T-cell (primary cell): ENCODE measurements at regions not wholly inside any gene's neighbourhood (a gene's known extent, or its start where the extent isn't known, plus 50 kb on each side); places are given as distances from the start of the nearest gene placed in this dataset.

Experiments
- ATAC-seq, 4 experiments: fragments of 200-7000 bp in 3 of 4; fragments of 150-1000 bp in 1 of 4; cut with Tn5 transposase; replicated peaks in 1 of 4; 1 replicate in 3 of 4; 2 replicates in 1 of 4; pipeline ENCODE4 v1.10.0; 2021; ENCODE audit warnings: moderate library complexity in 3 of 4, mild to moderate bottlenecking in 2 of 4, moderate number of reproducible peaks in 1 of 4
- CTCF ChIA-PET, 2 donors: fragments of 300-600 bp; sonication (Branson Sonifier 250); formaldehyde crosslinking; loops; one replicate each; lab custom pipeline; 2022; ENCODE audit warnings: antibody characterized with exemption in 2 of 2; lab: Charles Lee
- POLR2A ChIA-PET, 2 donors: fragments of 300-600 bp; sonication (Branson Sonifier 250); formaldehyde crosslinking; loops; one replicate each; lab custom pipeline; 2022; ENCODE audit warnings: antibody characterized with exemption in 2 of 2; lab: Charles Lee
- DNase-seq, 35 experiments: peaks; one replicate each; pipeline versions ENCODE4 v3.0.0 to v3.0.0-alpha.2; 2013 to 2023
- H3K27ac ChIP-seq: one replicate; pipeline ENCODE4 v1.5.1; 2013; ENCODE audit warnings: low read length
- H3K27me3 ChIP-seq, 2 experiments: replicated peaks in 1 of 2; 1 replicate in 1 of 2; 2 replicates in 1 of 2; pipeline versions ENCODE4 v1.6.1 to v1.7.0; 2013; ENCODE audit warnings: low read length in 1 of 2, mixed read lengths in 1 of 2; ENCODE audit not compliant: control insufficient read depth in 2 of 2, insufficient read depth in 2 of 2; ENCODE audit errors: extremely low read depth in 1 of 2
- H3K36me3 ChIP-seq, 2 donors: 1 replicate in 1 of 2; 2 replicates in 1 of 2; pipeline versions ENCODE4 v1.6.1 to v1.7.0; 2013; ENCODE audit warnings: low read length in 1 of 2; ENCODE audit not compliant: control insufficient read depth in 2 of 2, insufficient read depth in 1 of 2; ENCODE audit errors: extremely low read depth in 1 of 2
- H3K4me1 ChIP-seq, 2 experiments: 1 replicate in 1 of 2; 2 replicates in 1 of 2; pipeline versions ENCODE4 v1.6.1 to v1.7.0; 2013; ENCODE audit warnings: low read length in 2 of 2, mixed read lengths in 1 of 2; ENCODE audit not compliant: insufficient read depth in 2 of 2, control insufficient read depth in 1 of 2; ENCODE audit errors: extremely low read depth in 1 of 2
- H3K4me3 ChIP-seq, 2 donors: 1 replicate in 1 of 2; 2 replicates in 1 of 2; pipeline versions ENCODE4 v1.5.1 to v1.7.0; 2013; ENCODE audit warnings: mild to moderate bottlenecking in 2 of 2, low read length in 1 of 2, moderate library complexity in 1 of 2; ENCODE audit not compliant: control insufficient read depth in 1 of 2; ENCODE audit errors: extremely low read depth in 1 of 2
- H3K9me3 ChIP-seq: 2 replicates; pipeline ENCODE4 v1.7.0; 2013
- H3K27ac Mint-ChIP-seq, 2 donors: one replicate each; pipeline ENCODE4 v1.8.0; 2020 to 2021; ENCODE audit warnings: mild to moderate bottlenecking in 2 of 2, mixed read lengths in 2 of 2
- H3K27me3 Mint-ChIP-seq, 2 donors: one replicate each; pipeline ENCODE4 v1.8.0; 2021 to 2022; ENCODE audit warnings: mixed read lengths in 2 of 2
- H3K36me3 Mint-ChIP-seq: one replicate; pipeline ENCODE4 v1.8.0; 2021; ENCODE audit warnings: mixed read lengths
- H3K4me1 Mint-ChIP-seq, 3 donors: one replicate each; pipeline ENCODE4 v1.8.0; 2020 to 2022; ENCODE audit warnings: mixed read lengths in 3 of 3, mild to moderate bottlenecking in 1 of 3
- H3K4me3 Mint-ChIP-seq, 3 donors: one replicate each; pipeline ENCODE4 v1.8.0; 2020 to 2022; ENCODE audit warnings: mild to moderate bottlenecking in 3 of 3, mixed read lengths in 3 of 3, moderate library complexity in 3 of 3
- H3K9me3 Mint-ChIP-seq, 3 donors: one replicate each; pipeline ENCODE4 v1.8.0; 2020 to 2022; ENCODE audit warnings: mixed read lengths in 3 of 3
- WGBS: methylation state at CpG from one replicate; pipeline ENCODE4 v1.1.5; 2013; ENCODE audit warnings: missing lambda C conversion rate; ENCODE audit not compliant: insufficient coverage; 5-methylcytosine and 5-hydroxymethylcytosine counted together

DNA sequence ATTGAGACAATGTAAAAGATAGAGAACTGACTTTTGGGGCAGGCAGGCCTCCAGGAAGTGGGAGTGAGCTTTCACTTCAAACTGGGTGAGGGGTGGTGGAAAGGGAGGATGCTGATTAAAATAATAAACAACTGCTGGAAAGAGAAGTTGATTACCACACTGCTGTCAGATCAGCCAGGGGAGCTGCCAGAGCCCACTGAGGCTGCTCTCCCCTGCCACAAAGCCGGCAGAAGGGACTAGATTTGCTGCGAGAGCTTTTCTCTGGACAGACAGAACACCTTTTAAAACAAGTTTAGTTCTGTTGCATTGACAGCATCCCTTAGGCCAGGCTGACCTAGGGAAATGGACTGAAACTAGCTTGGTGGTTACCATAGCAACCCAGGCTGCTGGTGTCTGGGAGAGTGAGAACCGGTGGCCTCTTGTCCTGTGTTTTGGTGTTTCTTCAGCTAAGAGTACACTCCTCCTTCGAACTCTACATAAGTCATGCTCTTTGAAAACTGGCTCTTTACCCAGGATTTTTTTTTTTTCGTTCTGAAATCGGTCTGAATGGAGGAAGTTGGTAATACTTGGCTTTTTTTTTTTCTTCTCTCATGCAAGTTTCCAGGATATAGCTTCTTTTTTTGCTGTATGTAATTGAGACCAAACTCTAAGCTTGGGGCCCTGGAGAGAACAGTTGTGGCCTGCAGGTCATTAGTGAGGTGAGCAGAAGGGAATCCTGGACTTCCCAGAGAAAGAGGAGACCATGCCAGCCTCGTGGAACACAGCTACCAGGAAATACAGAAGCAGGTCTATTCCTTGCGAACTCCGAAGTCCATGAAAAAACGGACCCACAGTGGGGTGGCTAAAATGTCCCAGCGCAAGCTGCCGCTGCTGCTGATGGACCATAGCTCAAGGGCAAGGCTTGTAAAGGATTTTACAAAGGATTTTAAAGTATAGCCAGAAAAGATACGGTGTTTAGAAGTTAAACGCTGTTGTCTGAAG, 374.4 kb downstream of the UTRN start:
- H3K27me3 Mint-ChIP-seq: no peaks in the 10 kb centered on the region
- peak overlapping the region; percentile 63 for H3K27ac ChIP-seq
- peak overlapping the region; percentile 31 to 63 (median 37) for H3K4me3 Mint-ChIP-seq
- peak in 3 of 4 experiments; percentile 43 to 64 (median 59) for ATAC-seq
- ChIA-PET CTCF (interaction anchor here in 1 of 2 donors (0.7 kb wide), 1 partner anchor 178 kb away, joined by 3 read pairs; no protein-coding TSS in a partner anchor), POLR2A (interaction anchor here in 1 of 2 donors (0.5 kb wide), 1 partner anchor 69 kb away, joined by 3 read pairs; no protein-coding TSS in a partner anchor)
- H3K4me1 Mint-ChIP-seq: peaks cover 75 to 82% (median 78%) of the 10 kb centered on the region in 3 donors
- WGBS: 89% methylated on average over 9 of the region's 14 CpGs
- no peaks in the 10 kb centered on the region for H3K36me3 ChIP-seq
- peaks cover 19 to 21% of the 10 kb centered on the region in 2 experiments for H3K4me1 ChIP-seq
- H3K27me3 ChIP-seq: no peaks in the 10 kb centered on the region
- H3K9me3 Mint-ChIP-seq: no peaks in the 10 kb centered on the region
- H3K36me3 Mint-ChIP-seq: peaks cover 18% of the 10 kb centered on the region
- peak in 8 of 35 experiments; percentile 3 to 22 (median 8) for DNase-seq
- no peak overlapping the region for H3K4me3 ChIP-seq
- peak overlapping the region; percentile 87 to 93 for H3K27ac Mint-ChIP-seq
- H3K9me3 ChIP-seq: no peaks in the 10 kb centered on the region

DNA sequence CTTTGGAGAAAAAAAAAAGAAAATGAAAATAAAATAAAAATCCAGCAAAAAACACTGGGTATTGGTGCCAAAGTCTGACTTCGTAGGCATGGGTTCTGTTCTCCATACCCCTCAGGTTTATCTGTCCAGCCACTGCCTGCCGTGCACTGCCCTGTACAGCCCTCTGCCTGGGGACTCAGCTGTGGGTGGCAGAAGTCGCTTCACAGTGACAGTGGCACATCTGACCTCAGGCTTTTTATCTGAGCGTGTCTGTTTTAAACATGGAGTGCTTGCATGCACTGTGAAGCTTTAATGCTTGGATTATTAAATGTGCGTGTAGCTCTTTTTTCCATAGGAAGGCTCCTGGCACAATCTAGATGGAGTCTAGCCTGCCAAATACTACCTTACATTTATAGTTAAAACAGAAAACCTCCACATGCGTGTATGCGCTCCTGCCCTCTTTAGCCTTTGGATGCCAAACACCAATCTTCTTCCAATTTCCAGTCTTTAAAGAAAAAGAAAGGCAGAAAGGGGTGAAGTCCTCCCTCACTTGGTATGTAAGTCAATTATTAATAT, 375.5 kb downstream of the UTRN start:
- POLR2A ChIA-PET: no interaction called here
- Mint-ChIP-seq H3K4me1 (peaks cover 74 to 84% (median 80%) of the 10 kb centered on the region in 3 donors), H3K36me3 (peaks cover 14% of the 10 kb centered on the region), H3K27ac (peak overlapping the region; percentile 41 to 61), H3K9me3 (no peaks in the 10 kb centered on the region), H3K4me3 (no peak overlapping the region), H3K27me3 (no peaks in the 10 kb centered on the region)
- H3K27me3 ChIP-seq: no peaks in the 10 kb centered on the region
- H3K27ac ChIP-seq: no peak overlapping the region
- peaks cover 21 to 26% of the 10 kb centered on the region in 2 experiments for H3K4me1 ChIP-seq
- ATAC-seq (no peak), DNase-seq (no peak)
- no peaks in the 10 kb centered on the region for H3K9me3 ChIP-seq
- H3K4me3 ChIP-seq: no peak overlapping the region
- H3K36me3 ChIP-seq: no peaks in the 10 kb centered on the region
- WGBS: 100% methylated on average over 2 of the region's 7 CpGs
- CTCF ChIA-PET: interaction anchor here in 1 of 2 donors (0.6 kb wide), 1 partner anchor 159 kb away, joined by 3 read pairs; no protein-coding TSS in a partner anchor

DNA sequence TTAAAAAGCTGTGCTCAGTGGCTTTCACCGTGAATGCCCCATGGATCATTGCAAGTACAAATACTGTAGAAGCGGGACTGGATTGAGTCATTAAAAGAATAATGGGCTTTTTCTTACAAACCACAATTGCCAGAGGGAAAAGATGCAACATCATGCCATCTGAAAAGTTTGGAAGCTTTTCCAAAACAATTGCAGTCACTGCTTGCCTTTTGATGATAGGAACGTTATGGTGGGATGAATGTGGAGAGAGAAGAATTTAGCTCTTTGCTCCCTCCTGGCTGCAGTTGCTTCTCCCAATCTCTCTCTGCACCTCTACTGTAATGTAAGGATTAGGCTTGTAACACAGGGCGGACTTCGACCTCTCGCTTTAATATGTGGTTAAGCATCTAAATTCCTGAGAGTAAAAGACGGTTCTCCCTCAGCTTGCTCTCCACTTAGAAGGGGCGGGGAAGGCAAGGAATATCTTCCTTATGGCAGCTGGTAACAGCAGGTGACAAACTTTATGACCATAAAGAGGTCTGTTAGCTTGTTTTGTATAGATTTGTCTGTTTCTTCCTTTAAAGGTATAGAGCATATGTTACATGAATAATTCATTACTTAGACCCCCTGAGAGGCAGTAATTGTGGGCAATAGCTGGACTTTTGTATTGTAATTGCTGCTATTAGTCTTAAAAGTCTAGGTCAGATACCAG, 376.1 kb downstream of the UTRN start:
- DNase-seq (no peak), ATAC-seq (no peak)
- Mint-ChIP-seq H3K4me3 (no peak overlapping the region), H3K27ac (peak overlapping the region; percentile 41 to 78), H3K9me3 (no peaks in the 10 kb centered on the region), H3K4me1 (peaks cover 76 to 86% (median 81%) of the 10 kb centered on the region in 3 donors), H3K36me3 (peaks cover 12% of the 10 kb centered on the region), H3K27me3 (no peaks in the 10 kb centered on the region)
- peaks cover 21 to 26% of the 10 kb centered on the region in 2 experiments for H3K4me1 ChIP-seq
- no peaks in the 10 kb centered on the region for H3K9me3 ChIP-seq
- no peak overlapping the region for H3K27ac ChIP-seq
- CTCF ChIA-PET: interaction anchor here in 1 of 2 donors (0.6 kb wide), 1 partner anchor 160 kb away, joined by 3 read pairs; no protein-coding TSS in a partner anchor
- H3K4me3 ChIP-seq: no peak overlapping the region
- no peaks in the 10 kb centered on the region for H3K36me3 ChIP-seq
- no CpG with 5 or more reads among the region's 8 CpGs for WGBS
- POLR2A ChIA-PET: no interaction called here
- no peaks in the 10 kb centered on the region for H3K27me3 ChIP-seq

GRCh38 chr6:144662812-144663365, 377.8 kb downstream of the UTRN start:
- Histone ChIP-seq H3K27ac (no peak overlapping the region), H3K27me3 (no peaks in the 10 kb centered on the region), H3K36me3 (peaks cover 0 to 1% of the 10 kb centered on the region in 2 donors), H3K9me3 (no peaks in the 10 kb centered on the region), H3K4me3 (no peak overlapping the region), H3K4me1 (peaks cover 26 to 29% of the 10 kb centered on the region in 2 experiments)
- H3K9me3 Mint-ChIP-seq: no peaks in the 10 kb centered on the region
- WGBS: 60% methylated on average over 1 of the region's 1 CpG
- peak overlapping the region; percentile 22 to 64 for H3K27ac Mint-ChIP-seq
- ChIA-PET POLR2A (interaction anchor here in 1 of 2 donors (0.6 kb wide), 1 partner anchor 317 kb away, joined by 4 read pairs; no protein-coding TSS in a partner anchor), CTCF (no interaction called here)
- DNase-seq (no peak), ATAC-seq (no peak)
- H3K36me3 Mint-ChIP-seq: peaks cover 22% of the 10 kb centered on the region
- no peaks in the 10 kb centered on the region for H3K27me3 Mint-ChIP-seq
- H3K4me3 Mint-ChIP-seq: no peak overlapping the region
- peaks cover 84 to 95% (median 89%) of the 10 kb centered on the region in 3 donors for H3K4me1 Mint-ChIP-seq

- ATAC-seq (no peak), DNase-seq (no peak)
- peaks cover 23 to 25% of the 10 kb centered on the region in 2 experiments for H3K4me1 ChIP-seq
- Mint-ChIP-seq H3K27ac (peak overlapping the region; percentile 7 to 69), H3K4me3 (no peak overlapping the region), H3K4me1 (peaks cover 75 to 88% (median 84%) of the 10 kb centered on the region in 3 donors), H3K9me3 (no peaks in the 10 kb centered on the region), H3K36me3 (peaks cover 28% of the 10 kb centered on the region), H3K27me3 (no peaks in the 10 kb centered on the region)
- H3K4me3 ChIP-seq: no peak overlapping the region
- peaks cover 0 to 3% of the 10 kb centered on the region in 2 donors for H3K36me3 ChIP-seq
- POLR2A ChIA-PET: interaction anchor here (0.6 kb wide), 2 partner anchors 56 to 90 kb away, joined by 3 to 13 read pairs; no protein-coding TSS in a partner anchor
- no peaks in the 10 kb centered on the region for H3K9me3 ChIP-seq
- CTCF ChIA-PET: no interaction called here
- WGBS: 60% methylated on average over 1 of the region's 4 CpGs
- H3K27ac ChIP-seq: no peak overlapping the region
- H3K27me3 ChIP-seq: no peaks in the 10 kb centered on the region
Measured at GRCh38 chr6:144664281-144664680, 379.1 kb downstream of the UTRN start.
